HuH-7 (cell line): ENCODE measurements at regions not wholly inside any gene's neighbourhood (a gene's known extent, or its start where the extent isn't known, plus 50 kb on each side); places are given as distances from the start of the nearest gene placed in this dataset.
"Not testable (repeated sequence)": the region's sequence is repeated elsewhere in the genome, so short reads cannot be mapped to it uniquely, and the experiment has no call there.

Source experiments
- DNase-seq: peaks from one replicate; pipeline ENCODE4 v3.0.0; 2011; ENCODE audit warnings: low spot score

GRCh38 chr16:16618963-16619465, 240.1 kb downstream of the NPIPA7 start:
- not testable (repeated sequence) for DNase-seq

GRCh38 chr16:16624367-16624766, 245.4 kb downstream of the NPIPA7 start:
- DNase-seq, result not testable (repeated sequence)

GRCh38 chr16:16625140-16625539, 246.2 kb downstream of the NPIPA7 start:
- not testable (repeated sequence) for DNase-seq

- not testable (repeated sequence) for DNase-seq
These were observed 248.9 kb downstream of the NPIPA7 start for GRCh38 chr16:16627865-16628264.

- DNase-seq, result not testable (repeated sequence)
These were observed 259.3 kb downstream of the NPIPA7 start for GRCh38 chr16:16638231-16638630.

- not testable (repeated sequence) for DNase-seq
These were observed 259.8 kb downstream of the NPIPA7 start for GRCh38 chr16:16638714-16639113.

GRCh38 chr16:16643828-16644227, 264.9 kb downstream of the NPIPA7 start:
- not testable (repeated sequence) for DNase-seq

GRCh38 chr16:16648002-16648401, 269.1 kb downstream of the NPIPA7 start:
- not testable (repeated sequence) for DNase-seq

GRCh38 chr16:16672180-16672812, 293.4 kb downstream of the NPIPA7 start:
- not testable (repeated sequence) for DNase-seq

GRCh38 chr16:16674820-16675219, 295.9 kb downstream of the NPIPA7 start:
- DNase-seq, result not testable (repeated sequence)

GRCh38 chr16:16721849-16722248, 342.9 kb downstream of the NPIPA7 start:
- DNase-seq, result not testable (repeated sequence)

- not testable (repeated sequence) for DNase-seq
These were observed 343.7 kb downstream of the NPIPA7 start for GRCh38 chr16:16722666-16723065.

- not testable (repeated sequence) for DNase-seq
These were observed 345.0 kb downstream of the NPIPA7 start for GRCh38 chr16:16723819-16724519.

- not testable (repeated sequence) for DNase-seq
These were observed 348.1 kb downstream of the NPIPA7 start for GRCh38 chr16:16727048-16727447.

- DNase-seq, result not testable (repeated sequence)
These were observed 363.6 kb downstream of the NPIPA7 start for GRCh38 chr16:16742573-16742972.

- not testable (repeated sequence) for DNase-seq
These were observed 376.2 kb downstream of the NPIPA7 start for GRCh38 chr16:16754992-16755667.

- DNase-seq, result no peak
These were observed 384.5 kb downstream of the NPIPA7 start for GRCh38 chr16:16763449-16763848.

- not testable (repeated sequence) for DNase-seq
These were observed 391.8 kb downstream of the NPIPA7 start for GRCh38 chr16:16770717-16771116.

- DNase-seq, result no peak
These were observed 395.4 kb downstream of the NPIPA7 start for GRCh38 chr16:16774389-16774788.

- DNase-seq, result no peak
These were observed 399.4 kb downstream of the NPIPA7 start for GRCh38 chr16:16778332-16778731.

- DNase-seq, result no peak
These were observed 401.6 kb downstream of the NPIPA7 start for GRCh38 chr16:16780588-16780987.

- DNase-seq, result no peak
These were observed 403.2 kb downstream of the NPIPA7 start for GRCh38 chr16:16782153-16782552.

GRCh38 chr16:16788004-16788403, 409.1 kb downstream of the NPIPA7 start:
- DNase-seq, result no peak
